Ishikawa (cell line): ENCODE measurements at regions not wholly inside any gene's neighbourhood (a gene's known extent, or its start where the extent isn't known, plus 50 kb on each side); places are given as distances from the start of the nearest gene placed in this dataset.

Source experiments
- RAD21 ChIP-seq: IDR thresholded peaks from 2 replicates; pipeline ENCODE4 v1.6.1; 2012; ENCODE audit warnings: low read depth
- TAF1 ChIP-seq: IDR thresholded peaks from 2 replicates; pipeline ENCODE4 v1.6.1; 2012; ENCODE audit warnings: low read depth, mild to moderate bottlenecking

GRCh38 chr3:21163956-21164355 is 587.1 kb downstream of the ZNF385D start:
- TF ChIP-seq TAF1, result no peak
- no peak for TF ChIP-seq RAD21
